GM12875 (cell line): ENCODE measurements at regions not wholly inside any gene's neighbourhood (a gene's known extent, or its start where the extent isn't known, plus 50 kb on each side); places are given as distances from the start of the nearest gene placed in this dataset.
A peak's percentile ranks its signal among the peaks of the same experiment; 100 is the strongest.

Experiments used
- H3K4me3 ChIP-seq: one replicate; pipeline ENCODE4 v1.5.1; 2011; ENCODE audit warnings: low read depth, low read length, control low read depth
- TF ChIP-seq, protein P1 (sequence below): IDR thresholded peaks from 2 replicates; pipeline ENCODE4 v1.5.1; 2011; ENCODE audit warnings: low read depth, mild to moderate bottlenecking, control low read depth, inconsistent platforms, low read length, moderate library complexity, borderline replicate concordance; ENCODE audit not compliant: insufficient read depth

DNA sequence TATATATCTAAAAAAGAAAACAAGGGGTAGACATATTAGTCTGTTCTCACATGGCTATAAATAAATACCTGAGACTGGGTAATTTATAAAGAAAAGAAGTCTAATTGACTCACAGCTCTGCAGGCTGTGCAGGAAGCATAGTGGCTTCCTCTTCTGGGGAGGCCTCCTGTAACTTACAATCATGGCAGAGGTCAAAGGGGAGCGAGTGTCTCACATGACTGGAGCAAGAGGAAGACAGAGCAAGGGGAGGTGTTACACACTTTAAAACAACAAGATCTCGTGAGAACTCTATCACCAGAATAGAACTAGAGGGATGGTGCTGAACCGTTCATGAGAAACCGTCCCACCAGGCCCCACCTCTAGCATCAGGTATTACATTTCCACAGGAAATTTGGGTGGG is 616.8 kb downstream of the TLE4 start:
- H3K4me3 ChIP-seq, result no peak overlapping the region
- TF ChIP-seq, protein P1, sequence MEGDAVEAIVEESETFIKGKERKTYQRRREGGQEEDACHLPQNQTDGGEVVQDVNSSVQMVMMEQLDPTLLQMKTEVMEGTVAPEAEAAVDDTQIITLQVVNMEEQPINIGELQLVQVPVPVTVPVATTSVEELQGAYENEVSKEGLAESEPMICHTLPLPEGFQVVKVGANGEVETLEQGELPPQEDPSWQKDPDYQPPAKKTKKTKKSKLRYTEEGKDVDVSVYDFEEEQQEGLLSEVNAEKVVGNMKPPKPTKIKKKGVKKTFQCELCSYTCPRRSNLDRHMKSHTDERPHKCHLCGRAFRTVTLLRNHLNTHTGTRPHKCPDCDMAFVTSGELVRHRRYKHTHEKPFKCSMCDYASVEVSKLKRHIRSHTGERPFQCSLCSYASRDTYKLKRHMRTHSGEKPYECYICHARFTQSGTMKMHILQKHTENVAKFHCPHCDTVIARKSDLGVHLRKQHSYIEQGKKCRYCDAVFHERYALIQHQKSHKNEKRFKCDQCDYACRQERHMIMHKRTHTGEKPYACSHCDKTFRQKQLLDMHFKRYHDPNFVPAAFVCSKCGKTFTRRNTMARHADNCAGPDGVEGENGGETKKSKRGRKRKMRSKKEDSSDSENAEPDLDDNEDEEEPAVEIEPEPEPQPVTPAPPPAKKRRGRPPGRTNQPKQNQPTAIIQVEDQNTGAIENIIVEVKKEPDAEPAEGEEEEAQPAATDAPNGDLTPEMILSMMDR, result no peak

DNA sequence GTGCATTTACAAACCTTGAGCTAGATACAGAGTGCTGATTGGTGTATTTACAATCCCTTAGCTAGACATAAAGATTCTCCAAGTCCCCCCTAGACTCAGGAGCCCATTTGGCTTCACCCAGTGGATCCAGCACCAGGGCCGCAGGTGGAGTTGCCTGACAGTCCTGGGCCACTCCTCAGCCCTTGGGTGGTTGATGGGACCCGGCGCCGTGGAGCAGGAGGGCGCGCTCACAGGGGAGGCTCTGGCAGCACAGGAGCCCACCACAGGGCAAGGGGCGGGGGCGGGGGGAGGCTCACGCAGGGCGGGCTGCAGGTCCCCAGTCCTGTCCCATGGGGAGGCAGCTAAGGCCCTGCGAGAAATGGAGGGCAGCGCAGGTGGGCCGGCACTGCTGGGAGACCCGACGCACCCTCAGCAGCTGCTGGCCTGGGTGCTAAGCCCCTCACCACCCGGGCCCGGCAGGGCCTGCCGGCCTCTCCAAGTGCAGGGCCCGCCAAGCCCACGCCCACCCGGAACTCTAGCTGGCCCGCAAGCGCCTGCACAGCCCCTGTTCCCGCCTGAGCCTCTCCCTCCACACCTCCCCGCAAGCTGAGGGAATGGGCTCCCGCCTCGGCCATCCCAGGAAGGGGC is 613.5 kb downstream of the TLE4 start:
- TF ChIP-seq, protein P1, result no peak
- no peak overlapping the region for H3K4me3 ChIP-seq

DNA sequence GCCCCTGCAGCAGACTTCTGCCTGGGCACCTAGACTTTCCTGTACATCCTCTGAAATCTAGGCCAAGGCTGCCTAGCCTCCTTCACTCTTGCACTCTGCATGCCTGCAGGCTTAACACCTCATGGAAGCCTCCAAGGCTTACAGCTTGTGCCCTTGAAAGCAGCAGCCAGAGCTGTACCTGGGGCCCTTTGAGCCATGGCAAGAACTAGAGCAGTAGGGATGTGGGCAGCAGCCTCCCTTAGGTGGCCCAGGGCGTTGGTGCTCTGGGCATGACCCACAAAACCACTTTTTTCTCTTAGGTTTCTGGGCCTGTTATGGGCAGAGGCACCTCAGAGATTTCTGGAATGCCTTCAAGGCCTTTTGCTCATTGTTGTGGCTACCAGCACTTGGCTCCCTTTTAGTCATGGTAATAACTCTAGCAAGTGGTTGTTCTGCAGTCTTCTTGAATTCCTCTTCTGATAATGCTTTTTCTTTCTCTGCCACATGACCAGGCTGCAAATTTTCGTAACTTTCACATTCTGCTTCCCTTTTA is 606.2 kb downstream of the TLE4 start:
- TF ChIP-seq, protein P1, result no peak
- H3K4me3 ChIP-seq, result no peak overlapping the region

DNA sequence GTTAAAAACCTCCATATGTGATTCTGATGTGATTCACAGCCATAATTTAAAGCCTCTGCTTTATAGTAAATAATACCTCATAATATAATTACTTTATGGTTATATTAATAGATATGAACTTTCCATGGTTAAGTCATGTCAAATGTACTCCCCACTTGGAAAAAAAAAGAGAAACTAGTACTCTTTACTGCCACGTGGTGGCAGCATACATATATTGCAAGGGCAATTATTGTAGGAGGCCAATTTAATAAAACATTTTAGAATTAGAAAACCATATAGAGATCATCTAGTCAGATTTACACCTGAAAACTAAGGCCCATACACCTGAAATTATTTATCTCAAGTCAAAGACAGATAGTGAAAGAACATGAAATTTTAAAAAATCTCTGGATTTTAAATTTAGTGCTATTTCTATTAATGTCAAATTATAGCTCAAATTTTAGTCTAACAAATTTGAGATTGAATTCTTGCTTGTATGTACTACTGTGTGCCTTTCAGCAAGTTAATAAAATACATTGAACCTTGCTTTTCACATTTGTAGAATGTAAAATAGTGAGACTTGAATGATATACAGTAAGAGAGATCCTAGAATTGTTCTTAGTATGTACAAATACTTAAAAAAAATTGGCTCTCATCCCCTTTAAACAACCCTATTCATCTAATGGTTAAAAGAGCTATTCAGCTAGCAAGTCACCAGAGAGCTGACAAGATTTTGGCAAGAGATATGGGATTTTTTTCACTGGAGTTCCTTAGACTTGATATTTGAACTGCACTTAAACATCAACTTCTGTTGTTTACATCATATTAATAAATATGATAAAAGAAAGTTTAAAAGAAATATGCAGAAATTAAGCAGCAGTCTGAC is 603.8 kb downstream of the TLE4 start:
- TF ChIP-seq, protein P1, result peak; percentile 30; the same call in 1 of the 2 replicates
- no peak overlapping the region for H3K4me3 ChIP-seq

DNA sequence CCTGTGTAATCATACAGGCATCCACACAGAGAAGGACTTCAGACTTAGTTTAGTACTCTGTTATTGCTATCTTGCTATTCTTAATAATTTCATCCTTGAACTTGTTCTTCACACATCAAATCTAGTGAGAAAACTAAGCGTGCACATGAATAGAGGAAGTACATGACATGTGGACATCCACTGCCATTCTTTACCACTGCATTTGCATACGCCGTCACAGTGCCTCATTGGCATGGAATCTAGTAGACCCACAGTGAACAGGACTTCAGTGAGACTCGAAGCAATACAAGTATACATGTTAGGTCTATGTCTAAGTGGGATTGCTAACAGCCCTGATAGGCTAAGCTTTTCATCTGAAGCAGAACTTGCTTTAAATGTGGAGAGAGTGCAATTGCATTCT is 592.1 kb downstream of the TLE4 start:
- TF ChIP-seq, protein P1, result no peak
- H3K4me3 ChIP-seq, result no peak overlapping the region

DNA sequence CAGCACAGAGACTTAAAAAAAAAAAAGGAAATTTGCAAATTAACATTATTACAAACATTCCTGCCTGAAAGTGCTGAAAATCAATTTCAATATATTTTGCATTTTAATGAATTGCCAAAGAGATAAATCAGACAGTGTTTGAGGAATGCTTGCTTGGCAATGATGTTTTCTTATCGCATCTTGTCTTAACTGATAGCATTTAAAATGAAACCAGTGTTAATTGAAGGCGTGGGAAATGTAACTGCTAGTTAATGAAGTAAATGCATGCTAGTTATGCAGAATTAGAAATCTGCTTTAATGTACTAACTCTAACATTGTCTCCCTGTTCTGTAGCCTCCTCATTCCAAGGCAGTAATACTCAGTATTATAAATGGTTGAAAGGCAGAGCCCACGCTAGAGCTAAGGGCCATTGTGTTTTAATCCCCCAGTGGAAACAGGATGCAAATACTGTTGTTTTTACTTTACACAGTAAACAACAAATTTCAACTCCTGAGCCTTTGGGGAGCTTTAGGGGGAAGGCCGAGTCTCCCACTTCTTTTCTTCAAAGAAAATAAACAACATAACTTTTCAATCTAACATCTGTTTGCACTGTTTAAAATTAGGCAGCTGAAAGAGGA is 586.9 kb downstream of the TLE4 start:
- TF ChIP-seq, protein P1, result no peak
- H3K4me3 ChIP-seq, result no peak overlapping the region
